ENCODE measurements at regions not wholly inside any gene's neighbourhood (a gene's known extent, or its start where the extent isn't known, plus 50 kb on each side); places are given as distances from the start of the nearest gene placed in this dataset.

GRCh38 chr12:131619736-131620506 is 91.0 kb upstream of the SFSWAP start:
- Histone ChIP-seq H3K27ac (no peak overlapping the region), H3K36me3 (no peaks in the 10 kb centered on the region), H3K27me3 (no peaks in the 10 kb centered on the region), H3K4me3 (no peak overlapping the region), H3K9me3 (no peaks in the 10 kb centered on the region), H3K4me1 (no peaks in the 10 kb centered on the region)
- no peak for DNase-seq
- no peak for TF ChIP-seq POLR2A (IDR thresholded peaks at IDR 0.05)
- TF ChIP-seq, protein P1, sequence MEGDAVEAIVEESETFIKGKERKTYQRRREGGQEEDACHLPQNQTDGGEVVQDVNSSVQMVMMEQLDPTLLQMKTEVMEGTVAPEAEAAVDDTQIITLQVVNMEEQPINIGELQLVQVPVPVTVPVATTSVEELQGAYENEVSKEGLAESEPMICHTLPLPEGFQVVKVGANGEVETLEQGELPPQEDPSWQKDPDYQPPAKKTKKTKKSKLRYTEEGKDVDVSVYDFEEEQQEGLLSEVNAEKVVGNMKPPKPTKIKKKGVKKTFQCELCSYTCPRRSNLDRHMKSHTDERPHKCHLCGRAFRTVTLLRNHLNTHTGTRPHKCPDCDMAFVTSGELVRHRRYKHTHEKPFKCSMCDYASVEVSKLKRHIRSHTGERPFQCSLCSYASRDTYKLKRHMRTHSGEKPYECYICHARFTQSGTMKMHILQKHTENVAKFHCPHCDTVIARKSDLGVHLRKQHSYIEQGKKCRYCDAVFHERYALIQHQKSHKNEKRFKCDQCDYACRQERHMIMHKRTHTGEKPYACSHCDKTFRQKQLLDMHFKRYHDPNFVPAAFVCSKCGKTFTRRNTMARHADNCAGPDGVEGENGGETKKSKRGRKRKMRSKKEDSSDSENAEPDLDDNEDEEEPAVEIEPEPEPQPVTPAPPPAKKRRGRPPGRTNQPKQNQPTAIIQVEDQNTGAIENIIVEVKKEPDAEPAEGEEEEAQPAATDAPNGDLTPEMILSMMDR (IDR thresholded peaks at IDR 0.05), result no peak
- intact Hi-C loops (cut with DNase I; ENCODE audit: low total_unique reads), result loop anchor here (5.0 kb wide), 1 partner anchor 278 kb away; no protein-coding TSS in a partner anchor

DNA sequence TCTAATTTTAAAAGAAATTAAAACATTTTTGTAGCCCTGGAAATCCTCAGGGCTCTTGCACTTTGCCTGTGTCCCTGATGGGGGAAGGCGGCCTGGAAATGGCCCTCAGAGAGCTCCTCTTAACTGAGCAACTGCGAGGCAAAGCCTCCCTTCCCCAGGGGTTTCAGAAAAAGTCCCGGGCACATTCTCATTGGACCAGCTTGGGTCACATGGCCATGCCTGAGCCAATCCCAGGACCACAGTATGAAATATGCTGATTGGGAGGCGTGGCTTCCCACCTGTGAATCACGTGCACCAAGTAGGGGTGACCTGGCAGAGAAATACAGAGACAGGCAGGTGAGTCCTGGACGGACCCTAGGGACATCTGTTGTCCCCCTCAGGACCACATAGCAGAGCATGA is 90.4 kb upstream of the SFSWAP start:
- Histone ChIP-seq H3K9me3 (no peaks in the 10 kb centered on the region), H3K27ac (no peak overlapping the region), H3K27me3 (no peaks in the 10 kb centered on the region), H3K4me3 (no peak overlapping the region), H3K4me1 (no peaks in the 10 kb centered on the region), H3K36me3 (no peaks in the 10 kb centered on the region)
- TF ChIP-seq POLR2A (IDR thresholded peaks at IDR 0.05), result no peak
- TF ChIP-seq, protein P1 (IDR thresholded peaks at IDR 0.05), result no peak
- intact Hi-C loops (cut with DNase I; ENCODE audit: low total_unique reads), result loop anchor here (5.0 kb wide), 1 partner anchor 278 kb away; no protein-coding TSS in a partner anchor
- DNase-seq, result no peak

GRCh38 chr12:131620946-131621681 is 89.8 kb upstream of the SFSWAP start:
- Histone ChIP-seq H3K4me1 (no peaks in the 10 kb centered on the region), H3K27ac (no peak overlapping the region), H3K4me3 (no peak overlapping the region), H3K36me3 (no peaks in the 10 kb centered on the region), H3K9me3 (no peaks in the 10 kb centered on the region), H3K27me3 (no peaks in the 10 kb centered on the region)
- no peak for TF ChIP-seq POLR2A (IDR thresholded peaks at IDR 0.05)
- TF ChIP-seq, protein P1 (IDR thresholded peaks at IDR 0.05), result no peak
- intact Hi-C loops (cut with DNase I; ENCODE audit: low total_unique reads), result loop anchor here (5.0 kb wide), 1 partner anchor 279 kb away; no protein-coding TSS in a partner anchor
- DNase-seq, result no peak

DNA sequence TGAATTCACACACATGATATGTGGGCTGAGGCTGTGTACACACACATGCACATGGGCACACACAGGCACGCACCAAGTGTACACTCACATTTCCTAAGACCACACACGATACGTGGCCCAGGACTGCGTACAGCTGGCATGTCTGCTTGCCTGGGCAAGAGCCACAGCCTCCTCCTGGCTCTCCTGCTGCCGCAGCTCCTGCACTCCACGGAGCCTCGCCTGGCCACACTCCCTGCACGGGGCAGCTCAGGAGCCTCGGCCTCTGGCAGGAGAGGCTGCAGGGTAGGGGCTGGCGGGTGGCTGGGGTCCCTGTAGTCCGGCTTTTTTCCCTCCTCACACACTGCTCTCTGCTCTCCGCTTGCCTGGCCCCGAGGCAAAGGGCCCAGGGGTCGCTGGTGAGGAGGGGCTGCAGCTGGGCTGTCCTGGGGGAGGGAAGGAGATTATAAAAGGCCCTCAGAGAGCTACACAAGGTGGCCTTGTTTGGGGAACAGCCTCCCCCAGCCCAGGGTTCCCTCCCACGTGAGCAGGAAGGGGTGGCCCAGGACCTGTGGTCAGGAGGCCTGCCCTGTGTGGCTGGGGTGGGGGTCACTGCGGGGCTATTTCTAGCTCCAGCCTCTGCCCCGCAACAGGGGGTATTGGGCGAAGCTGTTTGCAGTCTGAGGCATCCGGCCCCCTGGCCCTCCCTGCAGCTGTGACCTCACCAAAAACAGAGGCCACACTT is 89.0 kb upstream of the SFSWAP start:
- Histone ChIP-seq H3K27me3 (no peaks in the 10 kb centered on the region), H3K4me3 (no peak overlapping the region), H3K9me3 (no peaks in the 10 kb centered on the region), H3K27ac (no peak overlapping the region), H3K4me1 (no peaks in the 10 kb centered on the region), H3K36me3 (no peaks in the 10 kb centered on the region)
- DNase-seq, result no peak
- intact Hi-C loops (cut with DNase I; ENCODE audit: low total_unique reads), result loop anchor here (5.0 kb wide), 1 partner anchor 280 kb away; no protein-coding TSS in a partner anchor
- no peak for TF ChIP-seq POLR2A (IDR thresholded peaks at IDR 0.05)
- TF ChIP-seq, protein P1 (IDR thresholded peaks at IDR 0.05), result no peak

Measured in uterus (tissue), 3 donors.